DND-41 (cell line): ENCODE measurements at regions not wholly inside any gene's neighbourhood (a gene's known extent, or its start where the extent isn't known, plus 50 kb on each side); places are given as distances from the start of the nearest gene placed in this dataset.

ENCODE experiments used
- ATAC-seq: fragments of 200-7000 bp; cut with Tn5 transposase; 3 replicates; pipeline ENCODE4 v1.9.1; 2021; ENCODE audit warnings: low read depth; ENCODE audit not compliant: insufficient read depth
- DNase-seq: peaks from one replicate; pipeline ENCODE4 v3.0.0-alpha.2; 2020
- H2AFZ ChIP-seq: 2 replicates; pipeline ENCODE4 v1.6.0; 2012; ENCODE audit warnings: low read depth, low read length
- H3K27ac ChIP-seq: 2 replicates; pipeline ENCODE4 v1.5.1; 2012; ENCODE audit warnings: low read length, inconsistent platforms
- H3K27me3 ChIP-seq: fragments of 200-600 bp; sonication (generic); 2 replicates; pipeline ENCODE4 v1.6.0; 2012; ENCODE audit warnings: low read length, mild to moderate bottlenecking, inconsistent platforms; ENCODE audit not compliant: insufficient read depth, poor library complexity
- H3K36me3 ChIP-seq: 2 replicates; pipeline ENCODE4 v1.5.1; 2012; ENCODE audit warnings: low read length, inconsistent platforms; ENCODE audit not compliant: insufficient read depth
- H3K4me1 ChIP-seq: 2 replicates; pipeline ENCODE4 v1.5.1; 2012; ENCODE audit warnings: mild to moderate bottlenecking, low read length; ENCODE audit not compliant: insufficient read depth
- H3K4me2 ChIP-seq: 2 replicates; pipeline ENCODE4 v1.6.0; 2012; ENCODE audit warnings: mild to moderate bottlenecking, moderate library complexity, low read length, inconsistent platforms; ENCODE audit not compliant: insufficient read depth
- H3K4me3 ChIP-seq, 2 experiments: fragments of 200-600 bp in 1 of 2; shearing (Covaris generic) in 1 of 2; 2 replicates each; pipeline ENCODE4 v1.5.1; 2012 to 2016; ENCODE audit warnings: inconsistent platforms in 2 of 2, low read length in 2 of 2, mild to moderate bottlenecking in 2 of 2, low read depth in 1 of 2, moderate library complexity in 1 of 2
- H3K79me2 ChIP-seq: 2 replicates; pipeline ENCODE4 v1.6.0; 2012; ENCODE audit warnings: low read length, inconsistent platforms; ENCODE audit not compliant: insufficient read depth
- H3K9ac ChIP-seq: 2 replicates; pipeline ENCODE4 v1.6.0; 2012; ENCODE audit warnings: low read depth, mild to moderate bottlenecking, inconsistent platforms, low read length, moderate library complexity
- H3K9me3 ChIP-seq: 2 replicates; pipeline ENCODE4 v1.5.1; 2012; ENCODE audit warnings: low read length, moderate library complexity, mild to moderate bottlenecking, inconsistent platforms; ENCODE audit not compliant: insufficient read depth, severe bottlenecking
- H4K20me1 ChIP-seq: 2 replicates; pipeline ENCODE4 v1.6.0; 2012; ENCODE audit warnings: low read length; ENCODE audit not compliant: insufficient read depth
- CTCF ChIP-seq: IDR thresholded peaks from 2 replicates; pipeline ENCODE4 v1.5.1; 2012; ENCODE audit warnings: borderline replicate concordance, low read length, moderate library complexity, mild to moderate bottlenecking; ENCODE audit not compliant: poor library complexity, severe bottlenecking; ENCODE audit errors: extremely low read depth
- EZH2 ChIP-seq: IDR thresholded peaks from 3 replicates; pipeline ENCODE4 v1.6.1; 2012; ENCODE audit warnings: borderline replicate concordance, low read depth, mild to moderate bottlenecking, moderate library complexity, low read length, inconsistent platforms; ENCODE audit not compliant: severe bottlenecking

DNA sequence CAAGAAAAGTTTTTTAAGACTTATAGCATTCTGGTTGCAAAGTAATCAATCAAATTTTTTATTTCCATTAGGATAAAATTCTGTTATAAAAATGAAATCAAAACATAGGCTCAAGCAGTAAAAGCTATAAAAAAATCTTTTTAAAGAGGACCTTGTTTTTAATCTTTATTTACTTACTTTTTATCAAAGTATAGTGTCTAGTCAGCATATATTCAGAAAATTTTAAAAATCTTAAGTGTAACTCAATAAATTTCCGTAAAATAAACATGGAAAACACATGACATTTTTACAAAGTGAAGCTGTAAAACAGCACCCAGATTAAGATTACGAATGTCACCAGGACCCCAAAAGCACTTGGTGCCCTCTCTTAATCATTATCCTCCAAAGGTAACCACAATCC lies 302.4 kb downstream of the TMEM161B start:
- ATAC-seq = no peak
- Histone ChIP-seq H3K79me2 (no peaks in the 10 kb centered on the region), H3K4me3 (no peak overlapping the region), H4K20me1 (no peaks in the 10 kb centered on the region), H2AFZ (no peak overlapping the region), H3K27me3 (no peaks in the 10 kb centered on the region), H3K36me3 (no peaks in the 10 kb centered on the region), H3K27ac (no peak overlapping the region), H3K9me3 (no peaks in the 10 kb centered on the region), H3K9ac (no peak overlapping the region), H3K4me2 (no peak overlapping the region), H3K4me1 (no peaks in the 10 kb centered on the region)
- DNase-seq = no peak
- TF ChIP-seq EZH2 (no peak), CTCF (no peak)

GRCh38 chr5:87954121-87954520 lies 314.5 kb downstream of the TMEM161B start:
- Histone ChIP-seq H3K4me1 (no peaks in the 10 kb centered on the region), H3K4me3 (no peak overlapping the region), H3K79me2 (no peaks in the 10 kb centered on the region), H3K36me3 (no peaks in the 10 kb centered on the region), H3K27me3 (no peaks in the 10 kb centered on the region), H3K27ac (no peak overlapping the region), H3K4me2 (no peak overlapping the region), H2AFZ (no peak overlapping the region), H3K9ac (no peak overlapping the region), H4K20me1 (no peaks in the 10 kb centered on the region), H3K9me3 (no peaks in the 10 kb centered on the region)
- DNase-seq (no peak), ATAC-seq (no peak)
- TF ChIP-seq EZH2 (no peak), CTCF (no peak)

DNA sequence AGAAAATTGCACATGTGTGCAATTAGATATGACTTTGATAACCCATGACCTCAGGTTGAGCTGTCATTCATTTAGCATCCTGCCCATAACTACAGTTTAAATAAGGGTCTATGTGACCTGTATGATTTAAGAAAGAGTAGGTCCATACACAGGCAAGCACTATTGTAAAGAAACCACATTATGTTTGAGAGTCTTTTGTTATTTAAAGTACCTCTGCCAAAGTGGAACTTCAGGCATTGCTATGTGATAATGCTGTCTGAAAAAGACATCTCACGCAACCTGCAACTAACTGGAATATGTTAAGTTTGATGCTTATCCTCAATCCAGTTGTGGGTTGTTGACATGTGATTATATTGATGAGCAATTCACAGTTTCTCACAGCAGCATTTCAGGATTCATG lies 317.0 kb downstream of the TMEM161B start:
- DNase-seq = no peak
- H3K4me1 ChIP-seq = no peaks in the 10 kb centered on the region

GRCh38 chr5:87949676-87950631 lies 318.7 kb downstream of the TMEM161B start:
- no peaks in the 10 kb centered on the region for H3K36me3 ChIP-seq
- no peak overlapping the region for H3K27ac ChIP-seq
- H3K9me3 ChIP-seq = no peaks in the 10 kb centered on the region
- H2AFZ ChIP-seq = no peak overlapping the region
- TF ChIP-seq EZH2 (no peak), CTCF (no peak)
- no peak overlapping the region for H3K4me2 ChIP-seq
- H3K4me3 ChIP-seq = no peak overlapping the region
- ATAC-seq = no peak
- H3K9ac ChIP-seq = no peak overlapping the region
- no peak for DNase-seq
- no peaks in the 10 kb centered on the region for H4K20me1 ChIP-seq
- no peaks in the 10 kb centered on the region for H3K4me1 ChIP-seq
- no peaks in the 10 kb centered on the region for H3K27me3 ChIP-seq
- no peaks in the 10 kb centered on the region for H3K79me2 ChIP-seq

More for the DNA sequence above, 317.0 kb downstream of the TMEM161B start:
- no peaks in the 10 kb centered on the region for H3K36me3 ChIP-seq
- no peaks in the 10 kb centered on the region for H3K27me3 ChIP-seq
- H3K9me3 ChIP-seq = no peaks in the 10 kb centered on the region
- ATAC-seq = no peak
- no peak for TF ChIP-seq EZH2
- no peak overlapping the region for H3K9ac ChIP-seq
- H3K79me2 ChIP-seq = no peaks in the 10 kb centered on the region
- no peak overlapping the region for H2AFZ ChIP-seq
- no peaks in the 10 kb centered on the region for H4K20me1 ChIP-seq
- no peak overlapping the region for H3K27ac ChIP-seq
- no peak overlapping the region for H3K4me2 ChIP-seq
- H3K4me3 ChIP-seq = no peak overlapping the region
